NAMALWA (cell line): ENCODE measurements at regions not wholly inside any gene's neighbourhood (a gene's known extent, or its start where the extent isn't known, plus 50 kb on each side); places are given as distances from the start of the nearest gene placed in this dataset.
A peak's percentile ranks its signal among the peaks of the same experiment; 100 is the strongest.

ENCODE experiments used
- DNase-seq: peaks from one replicate; pipeline ENCODE4 v3.0.0-alpha.2; 2015; ENCODE audit warnings: low spot score

DNA sequence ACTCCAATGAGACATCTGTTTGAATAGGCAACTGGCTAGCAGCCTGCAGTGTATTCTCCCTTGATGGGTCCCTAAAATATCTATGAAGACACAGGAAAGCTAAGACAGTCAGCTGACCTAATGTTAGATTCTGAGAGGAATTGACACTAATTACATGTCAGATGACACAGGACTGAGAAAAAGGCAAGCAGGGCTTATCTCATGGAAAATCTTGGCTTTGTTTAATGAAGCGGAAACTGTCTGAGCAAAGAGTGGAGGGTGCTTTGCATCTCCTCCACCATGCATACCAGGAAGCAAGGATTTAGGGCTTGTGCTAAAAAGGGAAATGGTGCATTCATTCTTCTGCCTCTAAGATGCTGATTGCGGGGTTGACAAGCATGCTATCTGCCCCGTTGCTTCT is 135.5 kb upstream of the GLI3 start:
- DNase-seq = no peak

DNA sequence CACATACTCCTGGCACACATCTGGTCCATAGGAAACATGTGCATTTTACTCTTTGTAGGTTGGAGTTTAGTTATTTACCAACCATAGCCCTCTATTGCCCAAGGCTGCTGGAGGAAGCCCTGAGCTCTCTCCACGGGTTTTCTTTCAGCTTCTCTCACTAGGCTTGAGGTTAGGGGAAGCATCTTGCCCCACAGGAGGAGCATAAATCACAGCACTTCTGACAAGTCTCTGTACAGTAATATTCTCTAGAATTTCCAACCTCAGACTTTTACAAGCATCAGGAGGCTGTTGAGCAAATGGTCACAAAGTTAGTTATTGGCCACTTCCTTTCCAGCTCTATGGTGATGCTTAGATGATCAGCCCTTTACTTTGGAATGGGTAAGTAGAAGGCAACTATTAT is 122.9 kb upstream of the GLI3 start:
- no peak for DNase-seq

DNA sequence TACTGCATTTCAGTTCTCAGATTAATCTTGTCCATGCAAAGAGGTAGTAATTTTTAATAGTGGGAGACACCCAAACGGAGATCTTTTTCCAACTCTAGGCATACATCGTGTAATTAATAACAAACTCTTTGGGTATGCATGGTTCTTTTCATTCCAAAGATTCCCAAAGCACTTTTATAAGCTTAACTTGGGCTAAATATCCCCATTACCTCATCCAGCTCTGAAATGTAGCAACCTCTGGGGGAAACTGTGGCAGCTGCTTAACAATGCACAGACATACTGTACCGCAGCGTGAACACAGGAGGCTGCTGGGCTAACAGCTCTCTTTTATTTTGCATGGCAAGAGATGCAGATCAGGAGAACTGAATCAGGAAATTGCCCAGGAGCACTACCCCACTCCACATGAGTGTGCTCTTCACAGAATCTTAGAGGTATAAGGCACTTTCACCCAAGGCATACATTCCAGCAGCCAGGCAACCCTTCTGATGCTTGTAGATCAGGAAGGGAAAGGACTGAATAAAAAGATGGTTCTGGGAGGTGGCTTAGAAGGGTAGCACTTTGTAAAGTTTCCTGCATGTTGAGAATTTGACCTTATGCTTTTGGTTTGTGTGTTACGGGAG is 114.4 kb upstream of the GLI3 start:
- no peak for DNase-seq

DNA sequence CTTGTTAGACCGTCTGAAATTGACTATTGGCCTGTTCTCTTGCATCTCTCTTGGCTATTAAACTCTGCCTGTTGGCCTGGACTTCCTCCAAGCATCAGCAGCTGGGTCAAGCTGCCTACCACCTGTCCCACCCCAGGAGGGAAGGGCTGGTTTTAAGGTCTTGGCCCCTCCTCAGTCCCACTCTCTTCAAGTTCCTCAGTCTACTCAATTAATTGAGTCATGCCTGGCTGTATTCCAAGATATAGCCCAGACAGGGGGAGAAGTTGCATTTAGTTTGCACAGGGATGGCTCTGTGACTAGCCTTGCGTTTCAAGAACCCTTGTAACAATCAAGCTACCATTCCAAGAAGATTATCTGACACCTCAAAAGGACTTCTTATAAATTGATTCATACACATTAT is 113.8 kb upstream of the GLI3 start:
- DNase-seq = no peak

DNA sequence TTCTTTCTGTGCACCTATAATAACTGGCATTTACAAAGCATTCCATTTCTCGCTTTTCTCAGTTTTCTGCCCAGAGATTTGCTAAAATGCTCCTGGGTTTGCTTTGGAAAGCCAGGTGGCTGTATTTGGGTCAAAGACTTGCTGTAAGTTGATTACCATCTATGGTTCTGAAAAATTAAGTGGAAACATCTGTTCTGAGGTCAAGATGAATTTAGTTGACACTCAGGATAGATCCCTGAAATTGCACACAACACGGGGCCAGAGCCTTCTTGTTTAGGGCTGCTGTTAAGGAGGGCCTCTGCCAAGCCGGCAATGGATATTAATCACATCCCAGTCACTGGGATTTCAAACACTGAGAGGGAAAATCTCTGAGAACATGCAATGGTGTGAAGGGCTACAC is 111.6 kb upstream of the GLI3 start:
- no peak for DNase-seq

DNA sequence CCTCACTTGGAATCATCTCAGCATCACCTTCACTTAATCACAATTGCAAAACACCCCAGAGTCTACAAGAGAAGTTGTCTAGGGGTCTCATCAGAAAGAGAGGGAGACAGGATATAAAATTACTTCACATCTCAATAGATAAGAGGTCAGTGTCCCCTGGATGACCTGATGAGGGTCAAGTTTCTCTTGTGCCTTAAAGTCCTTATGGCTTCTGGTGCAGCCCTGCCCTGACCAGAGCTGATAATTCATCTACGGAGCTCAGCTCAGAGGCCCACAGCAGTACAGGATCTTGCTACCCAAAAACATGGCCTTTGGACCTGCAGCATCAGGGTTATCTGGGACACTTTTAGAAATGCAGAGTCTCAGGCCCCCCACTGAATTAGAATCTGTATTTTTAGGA is 111.1 kb upstream of the GLI3 start:
- no peak for DNase-seq

DNA sequence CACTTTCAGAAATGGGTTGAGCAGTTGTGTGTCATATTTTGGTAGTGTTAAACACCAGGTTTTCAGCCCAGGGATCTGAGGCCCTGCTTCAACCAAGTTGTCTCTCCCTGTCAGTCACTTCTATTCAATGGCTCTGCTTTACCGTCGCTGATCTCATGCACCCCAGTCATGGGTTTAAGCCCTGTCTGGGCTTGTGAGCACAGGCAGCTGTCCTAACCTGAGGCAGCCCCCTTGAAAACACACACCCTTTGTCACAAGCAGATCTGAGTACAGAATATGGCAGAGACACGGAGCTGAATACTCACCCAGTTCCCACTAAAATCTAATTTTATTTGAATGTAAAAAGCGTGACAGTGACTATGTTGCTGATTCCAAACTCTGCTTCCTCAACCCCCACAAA is 110.6 kb upstream of the GLI3 start:
- DNase-seq = no peak

DNA sequence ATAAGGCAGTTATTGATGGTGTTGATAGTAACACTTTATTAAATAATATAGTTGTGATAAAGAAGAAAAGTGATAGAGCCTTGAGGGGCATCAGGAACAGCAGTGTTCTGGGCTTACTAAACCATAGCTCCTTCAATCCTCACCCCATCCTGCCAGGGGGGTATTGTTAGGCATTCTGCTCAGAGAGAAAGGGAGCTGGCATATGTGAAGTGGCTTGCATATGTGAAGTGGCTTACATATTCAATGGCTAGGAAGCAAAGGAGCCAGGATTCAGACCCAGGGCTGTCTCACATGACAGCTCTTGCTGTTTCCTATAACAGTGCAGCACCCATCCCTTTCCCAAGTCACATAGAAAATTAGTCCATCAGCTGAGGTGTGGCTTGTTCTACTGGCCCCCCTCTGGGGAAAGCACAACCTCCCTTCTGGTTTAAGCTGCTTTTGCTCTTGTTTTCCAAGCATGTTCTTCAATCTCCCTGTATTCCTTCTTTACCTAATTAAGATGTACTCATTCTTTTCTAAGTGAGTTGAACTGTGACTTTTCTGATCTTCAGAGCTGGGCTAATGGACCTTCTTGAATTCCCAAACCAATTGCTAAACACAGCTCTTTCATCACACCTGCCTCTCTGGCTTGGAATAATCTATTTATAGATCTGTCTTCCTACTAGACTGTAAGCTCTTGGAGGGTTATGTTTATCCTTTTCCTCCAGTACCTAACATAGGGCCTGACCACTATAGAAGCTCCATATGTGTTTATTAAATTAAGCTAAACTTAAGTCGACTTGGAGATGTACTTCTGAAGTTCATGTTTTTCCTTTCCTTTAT is 108.7 kb upstream of the GLI3 start:
- DNase-seq = no peak

DNA sequence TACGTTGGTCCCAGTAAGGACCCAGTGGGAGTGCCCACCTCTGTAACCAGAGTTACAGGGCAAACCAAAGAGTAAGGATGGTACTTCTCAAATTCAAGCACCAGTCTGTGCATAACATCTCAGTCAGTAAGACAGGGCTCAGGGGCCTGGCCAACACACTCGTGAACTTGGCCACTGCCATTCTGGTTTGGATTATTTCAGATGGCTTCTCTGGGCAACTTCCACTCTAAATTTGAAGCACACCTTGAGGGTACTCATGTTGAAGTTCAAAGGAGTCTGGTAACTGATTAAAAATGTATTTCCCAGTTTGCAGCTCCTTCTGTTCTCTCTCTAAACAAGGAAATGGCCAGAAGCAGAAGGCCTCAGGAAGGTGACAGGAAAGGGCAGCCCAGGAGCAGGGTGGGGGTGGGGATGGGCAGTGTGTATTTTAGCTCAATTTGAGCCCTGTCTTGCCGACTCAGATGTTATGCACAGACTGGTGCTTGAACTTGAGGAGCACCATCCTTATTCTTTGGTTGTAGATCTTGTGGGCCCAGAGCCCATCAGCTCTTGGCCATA is 107.3 kb upstream of the GLI3 start:
- DNase-seq = no peak

DNA sequence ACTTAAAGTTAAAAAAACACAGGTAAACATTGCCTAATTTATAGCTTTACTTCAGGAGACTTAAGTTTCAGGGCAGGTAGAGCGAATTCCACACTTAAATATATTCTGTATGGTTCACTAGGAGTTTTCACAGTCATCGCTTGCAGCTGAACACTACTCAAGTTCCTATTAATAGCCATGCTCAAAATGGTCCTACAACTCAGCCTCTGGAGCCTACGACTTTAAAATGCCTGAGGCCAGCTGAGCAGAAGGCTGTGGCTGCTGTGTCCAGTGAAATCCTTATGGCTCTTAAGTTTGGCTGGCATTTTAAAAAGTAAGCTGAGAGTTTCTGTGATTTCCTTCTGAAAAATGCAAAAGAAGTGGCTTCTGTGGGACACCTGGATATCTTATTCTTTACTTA is 105.4 kb upstream of the GLI3 start:
- no peak for DNase-seq

DNA sequence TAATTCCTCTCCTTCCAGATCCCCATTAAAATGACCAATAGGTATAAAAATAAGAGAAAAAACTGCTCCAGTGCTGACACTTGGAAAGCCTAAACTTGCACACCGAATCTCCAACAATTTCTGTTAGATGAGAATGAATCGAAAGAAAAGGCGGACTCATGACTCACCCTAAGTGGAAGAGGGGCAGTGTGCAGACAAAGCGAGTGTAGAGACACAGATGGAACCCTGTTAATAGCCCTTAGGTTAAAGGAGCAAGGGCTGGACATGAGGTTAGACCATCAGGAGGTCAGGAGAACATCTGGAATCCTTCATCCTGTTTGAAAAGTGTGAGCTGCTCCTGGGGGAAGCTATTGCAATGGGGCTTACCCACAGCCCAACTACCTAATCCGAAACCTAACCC is 103.4 kb upstream of the GLI3 start:
- no peak for DNase-seq

DNA sequence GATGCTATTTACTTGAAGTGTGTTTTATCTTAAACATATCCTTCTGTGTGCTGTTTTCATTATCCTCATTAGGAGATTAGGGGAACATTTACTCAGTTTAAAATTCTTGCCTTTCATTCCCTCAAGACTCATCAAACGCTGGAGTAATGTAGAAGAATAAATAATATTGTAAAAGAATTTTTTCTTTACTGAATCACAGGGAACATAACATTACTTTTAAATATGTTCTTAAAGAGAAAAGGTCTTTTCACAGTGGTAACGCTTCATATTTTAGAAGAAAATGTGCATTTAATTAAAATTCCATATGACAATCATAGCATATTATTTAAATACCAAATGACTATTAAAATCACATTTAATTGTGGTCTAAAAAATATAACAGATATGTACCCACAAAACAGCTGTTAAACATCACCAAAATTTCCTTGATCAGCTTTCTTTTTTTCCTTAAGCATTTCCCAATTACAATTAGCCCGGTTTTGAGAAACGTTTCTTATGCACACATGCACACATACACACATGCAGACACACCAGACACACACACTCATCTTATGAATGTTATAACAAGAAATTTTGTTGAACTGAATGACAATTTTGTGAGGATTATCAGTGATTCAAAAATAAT is 102.0 kb upstream of the GLI3 start:
- DNase-seq = no peak

DNA sequence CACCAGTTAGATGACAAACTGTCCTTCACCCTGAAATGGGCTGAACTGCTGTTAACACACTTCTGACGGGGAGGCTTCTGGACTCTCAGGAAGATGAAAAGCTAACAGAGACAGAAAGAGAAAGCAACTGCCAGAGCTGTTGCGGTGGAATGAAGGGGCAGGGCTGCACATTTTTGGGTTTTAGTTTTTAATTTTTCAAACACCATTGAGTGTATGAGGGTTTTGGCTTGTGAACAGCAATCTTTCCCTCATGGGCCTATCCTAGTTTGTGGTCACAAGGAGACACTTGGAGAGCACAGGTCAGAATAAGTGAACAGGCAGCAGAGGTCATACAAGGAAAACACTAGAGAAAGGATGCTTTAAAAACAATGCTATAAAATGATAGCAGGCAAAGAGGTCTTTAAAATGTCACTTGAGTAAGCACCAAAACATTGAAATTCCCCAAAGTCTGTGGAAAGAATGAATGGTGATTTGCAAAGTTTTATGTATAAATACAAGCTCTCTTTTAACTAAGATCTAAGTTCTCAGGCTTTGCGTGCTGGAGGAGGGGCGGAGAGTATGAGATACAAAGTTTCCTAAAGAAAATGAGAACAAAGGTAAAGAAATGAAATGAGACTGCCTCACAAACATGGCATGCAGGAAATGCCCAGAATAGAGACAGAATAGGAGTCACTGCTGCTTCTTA is 101.4 kb upstream of the GLI3 start:
- DNase-seq = no peak

DNA sequence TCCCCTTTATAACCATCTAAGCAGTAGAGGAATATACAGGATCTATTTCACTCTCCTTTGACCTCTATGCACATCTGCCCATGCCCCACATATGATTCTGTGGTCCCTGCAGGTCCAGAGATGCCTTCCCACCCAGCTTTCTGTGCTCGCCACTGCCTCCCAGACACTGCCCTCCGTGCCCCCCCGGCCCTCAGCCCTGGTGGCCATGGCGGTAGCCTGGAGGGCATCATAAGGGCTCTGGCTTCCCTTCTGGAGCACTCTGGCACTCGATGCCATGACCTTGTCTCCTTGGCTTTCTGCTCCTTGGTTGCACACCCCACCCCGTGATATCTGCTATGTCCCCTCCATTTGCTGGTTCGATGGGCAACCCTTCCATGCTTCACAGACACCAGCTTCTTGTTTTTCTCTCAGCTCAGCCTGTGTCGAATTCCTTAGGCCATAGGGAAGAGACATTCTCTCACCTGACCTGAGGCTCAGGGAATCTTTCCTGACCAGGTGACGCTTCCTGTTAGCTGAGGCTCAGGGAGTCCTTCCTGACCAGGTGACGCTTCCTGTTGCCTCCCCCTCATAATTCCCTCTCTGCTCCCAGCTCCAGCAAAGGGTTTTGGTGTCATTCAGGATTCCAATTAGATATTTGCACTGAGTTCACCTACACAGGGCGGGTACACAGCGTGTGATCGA is 100.4 kb upstream of the GLI3 start:
- DNase-seq = no peak

DNA sequence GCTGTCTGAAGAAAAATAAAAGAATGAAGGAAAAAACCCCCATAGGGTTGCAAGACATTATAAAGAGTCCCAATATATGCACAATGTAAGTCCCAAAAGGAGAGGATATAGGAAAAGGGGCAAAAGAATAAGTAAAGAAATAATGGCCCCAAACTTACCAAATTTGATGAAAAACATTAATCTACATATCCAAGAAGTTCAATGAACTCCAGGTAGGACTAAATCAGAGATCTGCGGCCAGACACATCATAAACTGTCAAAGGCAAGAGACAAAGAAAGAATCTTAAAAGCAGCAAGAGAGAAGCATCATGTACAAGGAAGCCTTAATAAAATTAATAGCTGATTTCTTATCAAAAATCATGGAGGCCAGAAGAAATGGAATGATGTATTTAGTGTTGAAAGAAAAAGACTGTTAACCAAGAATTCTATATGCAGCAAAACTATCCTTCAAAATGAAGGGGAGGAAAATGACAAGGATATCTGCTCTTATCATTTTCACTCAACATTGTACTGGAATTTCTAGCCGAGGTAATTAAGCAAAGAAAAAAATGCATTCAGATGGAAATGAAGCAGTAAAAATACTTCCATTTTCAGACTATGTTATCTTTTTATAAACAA is 95.7 kb upstream of the GLI3 start:
- no peak for DNase-seq

DNA sequence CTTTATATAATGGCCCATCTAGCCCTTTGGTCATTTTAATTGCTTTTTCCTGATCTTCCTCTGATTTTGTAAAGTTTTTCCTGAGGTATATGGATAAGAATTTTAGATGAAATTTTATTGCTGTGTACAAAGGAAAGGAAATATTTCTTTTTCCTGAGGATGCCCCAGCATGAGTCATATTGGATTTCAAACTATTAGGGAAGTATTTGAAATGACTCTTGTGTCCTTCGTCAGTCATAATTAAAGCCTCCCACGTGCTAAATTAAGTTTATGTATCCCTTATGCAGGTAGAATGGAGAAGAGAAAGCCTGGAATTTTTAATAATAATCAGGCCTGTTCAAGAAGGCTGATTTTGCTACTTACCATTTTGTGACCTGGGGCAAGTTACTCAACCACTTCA is 82.6 kb upstream of the GLI3 start:
- no peak for DNase-seq

DNA sequence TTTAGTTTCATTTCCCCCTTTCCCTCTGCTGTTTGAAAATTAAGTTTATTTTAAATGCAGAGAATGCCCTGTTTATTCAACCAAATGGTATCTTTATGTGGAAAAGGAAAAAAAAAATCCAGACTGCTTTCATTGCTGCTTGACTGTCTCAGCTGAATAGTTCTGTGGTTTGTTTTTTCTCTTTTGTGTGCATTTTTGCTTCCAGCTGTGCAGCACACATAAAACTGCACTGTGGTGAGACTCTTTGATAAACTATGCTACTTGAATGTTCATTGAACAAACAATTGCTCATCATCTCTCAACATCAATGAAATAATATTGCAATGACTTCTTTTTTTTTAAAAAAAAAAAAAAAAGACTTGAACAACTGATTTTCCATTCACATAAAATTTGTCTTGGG is 78.6 kb upstream of the GLI3 start:
- peak; percentile 63 for DNase-seq

DNA sequence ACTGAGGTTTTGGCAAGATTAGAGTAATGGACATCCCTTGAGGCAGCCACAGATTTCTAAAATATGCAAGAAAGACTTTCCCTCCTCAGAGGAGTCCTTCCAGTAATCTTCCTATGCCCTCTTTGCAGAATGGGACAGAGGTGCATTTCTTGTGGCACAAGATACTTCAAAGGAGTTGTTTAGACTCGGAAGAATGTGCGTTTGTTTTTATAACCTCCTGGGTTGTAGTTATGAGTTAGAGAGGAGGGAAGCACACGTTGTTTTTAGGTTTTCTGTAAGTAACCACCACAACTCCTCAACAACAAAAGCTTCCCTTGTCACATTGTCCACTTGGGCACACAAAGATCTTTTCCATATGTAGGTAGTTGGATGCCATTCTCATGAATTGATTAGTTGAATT is 78.1 kb upstream of the GLI3 start:
- DNase-seq = peak; percentile 43

DNA sequence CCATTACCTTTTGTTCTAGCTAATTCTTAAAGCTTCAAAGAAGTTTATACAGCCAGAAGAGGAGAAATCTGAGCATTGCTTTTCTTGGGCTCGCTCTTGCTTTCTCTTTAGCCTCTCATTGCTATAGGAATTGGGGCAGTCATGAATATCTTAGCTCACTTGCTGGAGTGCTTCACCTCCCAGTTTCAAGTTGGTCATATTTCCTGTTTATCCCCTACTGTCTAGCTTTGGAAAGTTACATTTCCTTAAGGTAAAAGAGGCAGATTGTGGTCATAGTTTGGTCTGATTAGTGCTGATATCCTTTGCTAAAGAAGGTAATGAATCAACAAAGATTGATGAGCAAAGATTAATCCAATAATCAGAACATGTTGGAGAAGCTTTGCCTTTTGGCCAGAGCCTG is 77.7 kb upstream of the GLI3 start:
- peak; percentile 25 for DNase-seq

DNA sequence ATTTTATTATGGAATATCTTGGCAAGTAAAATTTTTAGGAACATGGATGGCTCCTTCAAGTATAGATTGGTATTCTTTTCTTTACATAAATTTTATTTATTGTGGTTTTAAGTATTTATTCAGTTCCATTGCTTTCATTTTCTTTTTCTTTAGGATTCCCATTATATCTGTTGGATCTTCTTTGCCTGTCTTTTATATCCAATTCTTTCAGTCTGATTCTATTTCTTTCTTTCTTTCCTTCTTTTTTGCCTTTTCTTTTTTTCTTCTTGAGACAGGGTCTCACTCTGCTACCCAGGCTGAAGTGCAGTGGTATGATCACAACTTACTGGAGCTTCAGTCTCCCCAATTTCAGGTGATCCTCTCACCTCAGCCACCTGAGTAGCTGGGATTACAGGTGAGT is 74.2 kb upstream of the GLI3 start:
- no peak for DNase-seq

DNA sequence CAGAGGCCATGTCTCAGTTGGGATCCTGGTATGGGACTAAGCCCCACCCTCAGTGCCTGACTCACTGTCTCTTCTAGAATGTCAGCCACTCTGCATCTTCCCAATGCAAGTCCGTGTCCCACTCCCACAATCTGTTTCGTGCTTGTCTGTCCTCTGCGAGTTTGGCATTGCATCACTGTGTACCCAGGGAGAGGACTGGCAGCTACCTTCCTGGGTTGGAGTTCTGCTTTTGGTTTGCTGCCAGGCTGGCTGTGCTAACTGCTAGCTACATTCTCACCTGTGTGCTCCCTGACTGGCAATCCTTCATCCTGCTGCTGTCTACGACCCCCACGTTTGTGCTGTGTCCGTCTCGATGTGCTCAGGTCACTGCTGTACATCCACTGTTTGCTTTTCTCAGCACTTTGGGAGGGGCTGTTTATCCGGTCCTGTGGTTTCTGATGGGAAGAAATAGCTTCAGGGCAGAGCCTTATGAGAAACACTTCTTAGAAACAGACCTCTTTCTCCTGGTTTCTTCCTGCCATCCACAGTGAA is 56.0 kb upstream of the GLI3 start:
- DNase-seq = no peak
